AG09309 (cell line): ENCODE measurements at regions not wholly inside any gene's neighbourhood (a gene's known extent, or its start where the extent isn't known, plus 50 kb on each side); places are given as distances from the start of the nearest gene placed in this dataset.
"Not testable (repeated sequence)": the region's sequence is repeated elsewhere in the genome, so short reads cannot be mapped to it uniquely, and the experiment has no call there.

Experiments
- DNase-seq: peaks from one replicate; pipeline ENCODE4 v3.0.0-alpha.2; 2010; ENCODE audit warnings: low read depth
- H3K4me3 ChIP-seq: 2 replicates; pipeline ENCODE4 v1.5.1; 2011; ENCODE audit warnings: mild to moderate bottlenecking, low read depth, low read length, moderate library complexity; ENCODE audit not compliant: control insufficient read depth
- TF ChIP-seq, protein P1 (sequence below): IDR thresholded peaks from 2 replicates; pipeline ENCODE4 v1.5.1; 2011; ENCODE audit warnings: mild to moderate bottlenecking, low read depth, low read length, inconsistent platforms; ENCODE audit not compliant: insufficient read depth, control insufficient read depth; ENCODE audit errors: missing control alignments

DNA sequence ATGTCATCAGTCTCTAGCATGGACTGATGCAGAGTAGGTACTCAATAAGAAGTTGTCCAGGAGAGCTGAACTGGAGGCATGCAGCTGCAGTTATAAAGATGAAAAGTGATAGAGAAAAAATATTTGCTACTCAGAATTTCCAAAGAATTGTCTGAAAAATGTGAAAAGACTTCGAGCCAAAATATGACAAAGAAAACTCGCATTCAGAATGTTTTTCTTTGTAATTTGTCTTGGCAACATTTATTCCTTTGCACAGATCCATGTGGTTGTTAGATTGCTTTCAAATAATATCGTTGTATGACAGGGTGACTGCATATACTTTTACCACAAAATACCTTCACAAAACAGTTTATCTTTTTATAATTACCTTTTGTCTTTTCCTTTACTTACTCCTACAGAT lies 128.0 kb upstream of the SLC4A4 start:
- DNase-seq: no peak
- TF ChIP-seq, protein P1, sequence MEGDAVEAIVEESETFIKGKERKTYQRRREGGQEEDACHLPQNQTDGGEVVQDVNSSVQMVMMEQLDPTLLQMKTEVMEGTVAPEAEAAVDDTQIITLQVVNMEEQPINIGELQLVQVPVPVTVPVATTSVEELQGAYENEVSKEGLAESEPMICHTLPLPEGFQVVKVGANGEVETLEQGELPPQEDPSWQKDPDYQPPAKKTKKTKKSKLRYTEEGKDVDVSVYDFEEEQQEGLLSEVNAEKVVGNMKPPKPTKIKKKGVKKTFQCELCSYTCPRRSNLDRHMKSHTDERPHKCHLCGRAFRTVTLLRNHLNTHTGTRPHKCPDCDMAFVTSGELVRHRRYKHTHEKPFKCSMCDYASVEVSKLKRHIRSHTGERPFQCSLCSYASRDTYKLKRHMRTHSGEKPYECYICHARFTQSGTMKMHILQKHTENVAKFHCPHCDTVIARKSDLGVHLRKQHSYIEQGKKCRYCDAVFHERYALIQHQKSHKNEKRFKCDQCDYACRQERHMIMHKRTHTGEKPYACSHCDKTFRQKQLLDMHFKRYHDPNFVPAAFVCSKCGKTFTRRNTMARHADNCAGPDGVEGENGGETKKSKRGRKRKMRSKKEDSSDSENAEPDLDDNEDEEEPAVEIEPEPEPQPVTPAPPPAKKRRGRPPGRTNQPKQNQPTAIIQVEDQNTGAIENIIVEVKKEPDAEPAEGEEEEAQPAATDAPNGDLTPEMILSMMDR: no peak
- no peak overlapping the region for H3K4me3 ChIP-seq

DNA sequence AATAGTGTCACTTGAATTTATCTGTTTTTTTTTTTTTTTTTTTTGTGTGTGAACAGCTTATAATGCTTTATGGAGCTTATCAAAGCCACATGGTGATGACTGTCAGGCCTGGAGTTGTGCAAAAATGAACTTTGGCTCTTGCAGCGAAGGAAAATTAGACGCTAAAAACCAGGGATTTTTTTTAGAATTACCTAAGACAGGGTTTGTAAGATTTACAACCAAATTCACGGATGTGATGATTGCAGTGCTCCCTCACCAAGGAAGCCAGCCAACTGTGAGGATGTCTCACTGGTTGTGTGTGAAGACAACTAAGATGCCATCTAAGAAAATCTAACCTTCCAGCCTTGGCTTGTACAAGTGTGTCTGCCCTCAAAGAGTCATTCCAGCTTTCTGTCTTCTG lies 127.1 kb upstream of the SLC4A4 start:
- TF ChIP-seq, protein P1: no peak
- DNase-seq: no peak
- no peak overlapping the region for H3K4me3 ChIP-seq

DNA sequence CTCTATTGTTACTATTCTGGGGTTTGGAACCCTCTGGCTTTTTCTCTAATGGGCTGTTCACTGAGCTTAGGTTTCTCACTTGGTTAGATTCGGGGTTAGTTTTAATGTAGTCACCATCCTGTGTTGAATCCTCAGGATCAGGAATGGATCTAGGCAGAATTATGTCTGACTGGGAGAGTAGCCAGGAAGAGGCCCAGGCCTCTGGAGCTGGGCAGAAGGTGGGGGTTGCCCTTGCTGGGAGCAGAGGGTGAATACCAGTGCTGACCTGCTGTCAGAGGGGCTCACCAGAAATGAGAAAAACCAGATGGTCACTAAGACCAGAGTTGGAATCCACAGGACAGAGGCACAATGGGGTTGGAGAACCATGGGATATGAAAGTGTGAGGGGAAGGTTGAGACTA lies 126.6 kb upstream of the SLC4A4 start:
- H3K4me3 ChIP-seq: no peak overlapping the region
- no peak for DNase-seq
- TF ChIP-seq, protein P1: no peak

DNA sequence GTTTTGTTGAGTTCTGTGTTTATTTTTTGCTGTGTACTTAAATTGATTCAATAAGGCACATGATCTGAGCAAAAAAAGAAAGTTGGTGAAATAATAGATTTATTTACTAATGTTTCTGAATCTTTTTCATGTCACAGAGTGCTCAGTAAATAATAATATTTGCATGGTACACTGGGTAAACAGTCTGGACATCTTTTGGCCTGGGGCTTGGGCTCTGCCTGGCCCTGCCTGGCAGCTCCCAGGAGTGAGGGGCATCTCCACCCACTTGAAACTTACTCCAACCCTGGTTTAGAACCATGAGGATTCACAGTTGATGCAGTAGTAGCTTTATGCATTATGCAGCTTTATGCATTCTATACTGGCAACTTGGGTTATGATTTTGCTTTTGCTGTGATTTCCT lies 124.2 kb upstream of the SLC4A4 start:
- TF ChIP-seq, protein P1: no peak
- no peak for DNase-seq
- H3K4me3 ChIP-seq: no peak overlapping the region

DNA sequence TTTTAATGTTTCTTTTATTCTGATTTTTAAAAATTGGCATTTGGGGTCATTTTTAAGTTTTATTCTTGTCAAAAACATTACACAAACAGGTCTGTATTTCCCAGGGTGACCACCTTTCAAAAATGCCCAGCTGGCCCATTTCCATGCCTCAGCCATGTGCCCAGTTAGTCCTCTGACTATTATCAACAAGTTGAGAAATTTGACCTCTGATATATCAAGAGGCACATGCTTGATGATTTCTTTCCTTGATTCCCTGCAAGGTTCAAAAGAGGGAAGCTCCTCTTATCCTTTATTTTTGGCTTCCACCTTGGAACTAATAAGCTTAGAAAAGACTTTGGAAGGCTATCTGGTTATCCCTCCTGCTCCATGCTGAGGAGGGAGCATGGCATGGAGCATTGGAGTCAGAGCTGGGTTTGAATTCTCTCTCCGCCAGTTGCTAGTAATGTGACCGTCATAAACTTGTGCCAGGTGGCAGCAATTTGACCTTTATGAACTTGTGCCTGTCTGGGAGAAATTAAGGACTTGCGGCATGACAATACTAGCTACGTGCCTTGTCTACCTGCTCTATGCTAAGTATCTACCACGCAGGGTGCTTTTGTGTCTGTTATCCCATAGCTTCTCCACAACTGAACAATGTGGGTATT lies 122.4 kb upstream of the SLC4A4 start:
- no peak for DNase-seq
- H3K4me3 ChIP-seq: no peak overlapping the region
- TF ChIP-seq, protein P1: no peak

DNA sequence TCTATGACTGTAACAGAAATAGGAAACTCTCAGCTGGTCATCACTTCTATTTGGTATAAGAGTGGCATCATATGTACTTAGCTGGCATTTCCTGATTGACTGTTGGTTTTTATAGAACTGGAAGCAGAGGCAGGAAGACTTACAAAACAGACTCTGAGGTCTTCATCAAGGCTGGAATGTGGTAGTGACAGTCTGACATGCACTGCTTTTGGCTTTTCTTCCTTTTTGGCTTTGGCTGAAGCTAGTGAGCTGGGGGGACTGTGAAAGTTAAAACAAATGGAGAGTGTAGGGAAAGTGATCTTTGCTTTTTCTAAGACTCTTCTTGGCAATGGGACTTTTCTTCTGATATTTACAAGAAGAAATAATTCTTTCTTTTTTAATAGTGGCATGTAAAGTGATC lies 121.1 kb upstream of the SLC4A4 start:
- DNase-seq: no peak
- H3K4me3 ChIP-seq: no peak overlapping the region
- TF ChIP-seq, protein P1: no peak

DNA sequence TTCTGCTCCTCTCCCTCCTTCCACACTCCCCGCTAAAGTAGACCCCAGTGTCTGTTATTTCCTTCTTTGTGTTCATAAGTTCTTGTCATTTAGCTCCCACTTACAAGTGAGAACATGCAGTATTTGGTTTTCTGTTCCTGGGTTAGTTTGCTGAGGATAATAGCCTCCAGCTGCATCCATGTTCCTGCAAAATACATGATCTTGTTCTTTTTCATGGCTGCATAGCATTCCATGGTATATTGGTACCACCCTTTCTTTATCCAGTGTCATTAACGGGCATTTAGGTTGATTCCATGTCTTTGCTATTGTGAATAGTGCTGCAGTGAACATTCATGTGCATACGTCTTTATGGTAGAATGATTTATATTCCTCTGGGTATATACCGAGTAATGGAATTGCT lies 118.0 kb upstream of the SLC4A4 start:
- H3K4me3 ChIP-seq, DNase-seq: not testable (repeated sequence)
